ENCODE measurements at regions not wholly inside any gene's neighbourhood (a gene's known extent, or its start where the extent isn't known, plus 50 kb on each side); places are given as distances from the start of the nearest gene placed in this dataset.

DNA sequence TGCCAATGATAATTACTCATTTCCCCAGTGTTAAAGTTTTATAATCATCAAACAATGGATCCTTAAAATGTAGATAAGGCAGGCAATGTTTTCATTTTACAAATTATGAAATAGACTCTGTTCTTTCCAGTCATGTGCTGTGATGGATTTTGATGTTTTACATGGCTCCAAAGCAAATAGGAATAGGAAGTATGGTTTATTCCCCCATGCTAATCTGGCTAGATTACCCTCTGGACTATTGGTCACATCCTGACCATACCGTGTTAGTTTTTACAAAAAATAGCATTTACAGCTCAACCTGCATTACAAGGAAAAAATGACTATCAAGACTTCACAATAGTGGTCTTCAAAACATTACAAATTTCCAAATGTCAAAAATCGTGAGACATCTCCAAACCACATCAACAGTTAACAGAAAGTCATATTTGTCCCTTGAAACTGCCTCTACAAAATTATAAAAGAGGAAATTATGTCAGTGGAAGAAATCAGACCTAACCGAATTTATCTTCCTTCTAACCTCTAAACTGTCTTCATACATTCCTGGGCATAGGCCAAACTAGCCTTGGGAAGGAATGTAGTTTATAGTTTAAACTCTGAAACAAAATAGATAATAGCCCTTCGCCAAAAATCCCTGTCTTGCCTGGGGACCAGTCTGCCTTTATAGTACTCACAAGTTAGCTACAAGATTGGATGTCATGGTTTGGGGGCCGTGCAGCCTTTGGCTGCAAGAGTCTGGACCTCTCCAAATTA is 1941.2 kb upstream of the CELF4 start:
- no peak for DNase-seq (ENCODE audit: low read depth in 1 of 2, low spot score in 2 of 2)
- no peak overlapping the region for H3K4me3 ChIP-seq (ENCODE audit: extremely low read depth in 1 of 4, insufficient read depth in 2 of 4, low read depth in 3 of 4, low read length in 4 of 4)
- TF ChIP-seq TEAD4 (IDR thresholded peaks at IDR 0.05; ENCODE audit: low read depth, low read length): no peak
- TF ChIP-seq SP1 (IDR thresholded peaks at IDR 0.05; ENCODE audit: low read depth, low read length): no peak
- no peak for TF ChIP-seq EGR1 (IDR thresholded peaks at IDR 0.05; ENCODE audit: borderline replicate concordance, low read depth, low read length)
- no peak for TF ChIP-seq HDAC6 (IDR thresholded peaks at IDR 0.05; ENCODE audit: low read depth, low read length)

More for the DNA sequence above, 1941.2 kb upstream of the CELF4 start:
- Histone ChIP-seq H4K91ac (replicated peaks; ENCODE audit: insufficient read length, low read length) (no peak overlapping the region), H3K27ac (ENCODE audit: low read depth, low read length) (no peak overlapping the region), H3K9me3 (ENCODE audit: insufficient read depth in 2 of 2, low read depth in 1 of 2, low read length in 1 of 2) (no peaks in the 10 kb centered on the region), H3K18ac (ENCODE audit: extremely low read depth, low read length) (no peak overlapping the region), H3K36me3 (ENCODE audit: control insufficient read depth in 2 of 4, insufficient read depth in 4 of 4, low read length in 3 of 4) (no peaks in the 10 kb centered on the region), H3K79me2 (ENCODE audit: control insufficient read depth in 1 of 2, insufficient read depth in 2 of 2, low read length in 2 of 2) (no peaks in the 10 kb centered on the region), H2AK5ac (ENCODE audit: low read depth, low read length) (no peak overlapping the region), H3K14ac (ENCODE audit: insufficient read length) (no peak overlapping the region), H4K20me1 (replicated peaks in 1 of 2; ENCODE audit: control insufficient read depth in 1 of 2, insufficient read depth in 2 of 2, low read length in 2 of 2) (no peaks in the 10 kb centered on the region), H2AFZ (ENCODE audit: low read length) (no peak overlapping the region), H3K79me1 (ENCODE audit: low read depth, low read length) (no peaks in the 10 kb centered on the region), H2BK12ac (ENCODE audit: low read depth, low read length) (no peak overlapping the region), H4K5ac (ENCODE audit: insufficient read length, low read depth, low read length) (no peak overlapping the region), H3K23me2 (ENCODE audit: low read depth, low read length) (no peaks in the 10 kb centered on the region), H4K8ac (ENCODE audit: extremely low read depth, insufficient read depth, low read length) (no peak overlapping the region), H2BK120ac (replicated peaks; ENCODE audit: low read depth, low read length) (no peak overlapping the region), H3K27me3 (replicated peaks in 1 of 4; ENCODE audit: control insufficient read depth in 3 of 4, extremely low read depth in 1 of 4, insufficient read depth in 3 of 4, low read length in 3 of 4) (no peaks in the 10 kb centered on the region), H3K56ac (replicated peaks; ENCODE audit: insufficient read length, low read depth, low read length) (no peak overlapping the region), H3K4me1 (replicated peaks in 1 of 4; ENCODE audit: control insufficient read depth in 3 of 4, insufficient read depth in 4 of 4, low read length in 3 of 4) (peaks cover 0 to 4% (median 0%) of the 10 kb centered on the region in 4 experiments; a peak in 2 of 7 replicates), H3K9ac (replicated peaks in 1 of 4; ENCODE audit: extremely low read depth in 1 of 4, low read depth in 3 of 4, low read length in 3 of 4) (no peak overlapping the region), H2BK5ac (ENCODE audit: low read depth, low read length) (no peak overlapping the region), H2BK15ac (ENCODE audit: low read length) (no peak overlapping the region), H3K4ac (replicated peaks; ENCODE audit: insufficient read length, low read depth, low read length) (no peak overlapping the region), H2BK20ac (ENCODE audit: low read length) (no peak overlapping the region), H3K23ac (ENCODE audit: insufficient read length) (no peak overlapping the region), H3K4me2 (ENCODE audit: insufficient read depth in 1 of 2, low read depth in 2 of 2, low read length in 2 of 2) (no peak overlapping the region)
- no peak for FAIRE-seq
- POLR2A ChIA-PET (ENCODE audit: partially characterized antibody): no interaction called here
- CTCF ChIA-PET (ENCODE audit: partially characterized antibody): interaction anchor here (0.6 kb wide), 1 partner anchor 511 kb away, joined by 3 read pairs; no protein-coding TSS in a partner anchor
- WGBS, 2 experiments (ENCODE audit: extremely low coverage in 1 of 2, insufficient coverage in 1 of 2, insufficient read length in 1 of 2, insufficient replicate concordance in 2 of 2, low coverage in 1 of 2, low lambda C conversion rate in 2 of 2, missing lambda C conversion rate in 1 of 2): 98% methylated on average over 5 of the region's 5 CpGs; no CpG with 5 or more reads in 1 of the 2 experiments

All from H1 (cell line).